ENCODE measurements at regions not wholly inside any gene's neighbourhood (a gene's known extent, or its start where the extent isn't known, plus 50 kb on each side); places are given as distances from the start of the nearest gene placed in this dataset.

GRCh38 chr6:134523903-134524650, 206.2 kb upstream of the SGK1 start:
- TF ChIP-seq CTCF (conservative IDR thresholded peaks at IDR 0.05): no peak
- no peak for TF ChIP-seq ZFX (IDR thresholded peaks at IDR 0.05)

GRCh38 chr6:134523051-134523450, 205.1 kb upstream of the SGK1 start:
- H3K27ac ChIP-seq: no peak overlapping the region

More at GRCh38 chr6:134523903-134524650, 206.2 kb upstream of the SGK1 start:
- H3K27ac ChIP-seq: no peak overlapping the region

GRCh38 chr6:134521116-134521501, 203.2 kb upstream of the SGK1 start:
- no peak for TF ChIP-seq CTCF (conservative IDR thresholded peaks at IDR 0.05)
- TF ChIP-seq ZFX (IDR thresholded peaks at IDR 0.05): no peak
- H3K27ac ChIP-seq: no peak overlapping the region

More at GRCh38 chr6:134523051-134523450, 205.1 kb upstream of the SGK1 start:
- TF ChIP-seq ZFX (IDR thresholded peaks at IDR 0.05): no peak
- TF ChIP-seq CTCF (conservative IDR thresholded peaks at IDR 0.05): no peak

GRCh38 chr6:134520181-134521115, 202.5 kb upstream of the SGK1 start:
- no peak overlapping the region for H3K27ac ChIP-seq
- TF ChIP-seq ZFX (IDR thresholded peaks at IDR 0.05) (no peak), CTCF (conservative IDR thresholded peaks at IDR 0.05) (no peak)

- TF ChIP-seq ZFX (IDR thresholded peaks at IDR 0.05) (no peak), CTCF (conservative IDR thresholded peaks at IDR 0.05) (no peak)
- H3K27ac ChIP-seq: no peak overlapping the region
Measured at GRCh38 chr6:134519465-134519864, 201.6 kb upstream of the SGK1 start.

- no peak overlapping the region for H3K27ac ChIP-seq
- TF ChIP-seq CTCF (conservative IDR thresholded peaks at IDR 0.05): no peak
- TF ChIP-seq ZFX (IDR thresholded peaks at IDR 0.05): no peak
Measured at GRCh38 chr6:134517868-134518267, 200.0 kb upstream of the SGK1 start.

- no peak overlapping the region for H3K27ac ChIP-seq
Measured at GRCh38 chr6:134517145-134517658, 199.3 kb upstream of the SGK1 start.

More at GRCh38 chr6:134517145-134517658, 199.3 kb upstream of the SGK1 start:
- TF ChIP-seq CTCF (conservative IDR thresholded peaks at IDR 0.05) (no peak), ZFX (IDR thresholded peaks at IDR 0.05) (no peak)
